MM.1S (cell line): ENCODE measurements at regions not wholly inside any gene's neighbourhood (a gene's known extent, or its start where the extent isn't known, plus 50 kb on each side); places are given as distances from the start of the nearest gene placed in this dataset.

Experiments used
- DNase-seq: peaks from one replicate; pipeline ENCODE4 v3.0.0-alpha.2; 2015
- H2AFZ ChIP-seq: fragments of 300-600 bp; sonication (generic); 2 replicates; pipeline ENCODE4 v1.6.0; 2016; ENCODE audit warnings: antibody characterized with exemption, low read length
- H3F3A ChIP-seq: fragments of 300-600 bp; sonication (generic); 2 replicates; pipeline ENCODE4 v1.6.1; 2016; ENCODE audit warnings: mild to moderate bottlenecking, antibody characterized with exemption, low read length, moderate library complexity, mixed read lengths; ENCODE audit not compliant: insufficient read depth
- H3K27ac ChIP-seq: fragments of 300-600 bp; sonication (generic); 2 replicates; pipeline ENCODE4 v1.5.1; 2016; ENCODE audit warnings: mild to moderate bottlenecking, low read length
- H3K27me3 ChIP-seq: fragments of 300-600 bp; sonication (generic); replicated peaks from 2 replicates; pipeline ENCODE4 v1.6.0; 2016; ENCODE audit warnings: low read length; ENCODE audit not compliant: insufficient read depth
- H3K36me3 ChIP-seq: fragments of 300-600 bp; sonication (generic); replicated peaks from 2 replicates; pipeline ENCODE4 v1.6.1; 2016; ENCODE audit warnings: mild to moderate bottlenecking, low read length, mixed read lengths; ENCODE audit not compliant: insufficient read depth
- H3K4me1 ChIP-seq: fragments of 300-600 bp; sonication (generic); 2 replicates; pipeline ENCODE4 v1.6.1; 2016; ENCODE audit warnings: low read length, mixed read lengths
- H3K4me2 ChIP-seq: fragments of 300-600 bp; sonication (generic); 2 replicates; pipeline ENCODE4 v1.6.0; 2016; ENCODE audit warnings: low read depth, low read length
- H3K4me3 ChIP-seq: fragments of 300-600 bp; sonication (generic); 2 replicates; pipeline ENCODE4 v1.5.1; 2016; ENCODE audit warnings: low read length, mixed read lengths
- H3K79me2 ChIP-seq: fragments of 300-600 bp; sonication (generic); 2 replicates; pipeline ENCODE4 v1.6.1; 2016; ENCODE audit warnings: mixed run types, low read length, mixed read lengths
- H3K9ac ChIP-seq: fragments of 300-600 bp; sonication (generic); 2 replicates; pipeline ENCODE4 v1.6.1; 2016; ENCODE audit warnings: low read length, mixed read lengths
- H3K9me2 ChIP-seq: fragments of 300-600 bp; sonication (generic); replicated peaks from 2 replicates; pipeline ENCODE4 v1.6.1; 2016; ENCODE audit warnings: mild to moderate bottlenecking, low read length, mixed read lengths; ENCODE audit not compliant: insufficient read depth
- H3K9me3 ChIP-seq: fragments of 300-600 bp; sonication (generic); replicated peaks from 2 replicates; pipeline ENCODE4 v1.6.1; 2016; ENCODE audit warnings: mild to moderate bottlenecking, low read length, mixed read lengths; ENCODE audit not compliant: insufficient read depth
- H4K20me1 ChIP-seq: fragments of 300-600 bp; sonication (generic); 2 replicates; pipeline ENCODE4 v1.6.1; 2016; ENCODE audit warnings: mild to moderate bottlenecking, low read length, moderate library complexity, mixed read lengths; ENCODE audit not compliant: insufficient read depth
- EZH2 ChIP-seq: fragments of 300-600 bp; sonication (generic); optimal IDR thresholded peaks from 2 replicates; pipeline ENCODE3; 2017; ENCODE audit warnings: low read depth, mild to moderate bottlenecking, antibody characterized with exemption, low read length, mixed read lengths
- EZH2phosphoT487 ChIP-seq: fragments of 300-600 bp; sonication (generic); IDR thresholded peaks from 2 replicates; pipeline ENCODE4 v1.6.1; 2018; ENCODE audit warnings: antibody characterized with exemption, low read length
- TF ChIP-seq, protein P1 (sequence below): fragments of 300-600 bp; sonication (generic); IDR thresholded peaks from 2 replicates; pipeline ENCODE4 v1.5.1; 2016; ENCODE audit warnings: antibody characterized with exemption, low read length, mixed read lengths

DNA sequence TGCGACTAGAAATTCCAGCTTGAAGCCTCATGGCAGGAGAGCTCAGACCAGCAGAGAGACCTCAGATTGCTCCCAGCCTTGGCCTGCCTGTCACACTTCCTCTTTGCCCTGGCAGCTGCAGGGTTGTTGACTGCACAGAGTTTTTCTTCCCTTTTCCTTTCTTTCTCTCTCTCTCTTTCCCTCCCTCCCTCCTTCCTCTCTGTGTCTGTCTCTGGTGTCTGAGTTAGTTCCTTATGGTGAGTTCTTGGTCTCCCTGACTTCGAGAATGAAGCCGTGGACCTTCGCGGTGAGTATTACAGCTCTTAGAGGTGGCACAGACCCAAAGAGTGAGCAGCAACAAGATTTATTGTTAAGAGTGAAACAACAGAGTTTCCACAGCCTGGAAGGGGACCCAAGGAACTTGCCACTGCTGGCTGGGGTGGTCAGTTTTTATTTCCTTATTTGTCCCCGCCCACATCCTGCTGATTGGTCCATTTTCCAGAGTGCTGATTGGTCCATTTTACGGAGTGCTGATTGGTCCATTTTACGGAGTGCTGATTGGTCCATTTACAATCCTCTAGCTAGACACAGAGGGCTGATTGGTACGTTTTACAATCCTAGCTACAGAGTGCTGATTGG is 266.3 kb downstream of the RPS24 start:
- no peak overlapping the region for H3K4me3 ChIP-seq
- H2AFZ ChIP-seq = no peak overlapping the region
- H3K9me3 ChIP-seq = no peaks in the 10 kb centered on the region
- no peaks in the 10 kb centered on the region for H3K36me3 ChIP-seq
- TF ChIP-seq EZH2phosphoT487 (no peak), EZH2 (no peak)
- TF ChIP-seq, protein P1, sequence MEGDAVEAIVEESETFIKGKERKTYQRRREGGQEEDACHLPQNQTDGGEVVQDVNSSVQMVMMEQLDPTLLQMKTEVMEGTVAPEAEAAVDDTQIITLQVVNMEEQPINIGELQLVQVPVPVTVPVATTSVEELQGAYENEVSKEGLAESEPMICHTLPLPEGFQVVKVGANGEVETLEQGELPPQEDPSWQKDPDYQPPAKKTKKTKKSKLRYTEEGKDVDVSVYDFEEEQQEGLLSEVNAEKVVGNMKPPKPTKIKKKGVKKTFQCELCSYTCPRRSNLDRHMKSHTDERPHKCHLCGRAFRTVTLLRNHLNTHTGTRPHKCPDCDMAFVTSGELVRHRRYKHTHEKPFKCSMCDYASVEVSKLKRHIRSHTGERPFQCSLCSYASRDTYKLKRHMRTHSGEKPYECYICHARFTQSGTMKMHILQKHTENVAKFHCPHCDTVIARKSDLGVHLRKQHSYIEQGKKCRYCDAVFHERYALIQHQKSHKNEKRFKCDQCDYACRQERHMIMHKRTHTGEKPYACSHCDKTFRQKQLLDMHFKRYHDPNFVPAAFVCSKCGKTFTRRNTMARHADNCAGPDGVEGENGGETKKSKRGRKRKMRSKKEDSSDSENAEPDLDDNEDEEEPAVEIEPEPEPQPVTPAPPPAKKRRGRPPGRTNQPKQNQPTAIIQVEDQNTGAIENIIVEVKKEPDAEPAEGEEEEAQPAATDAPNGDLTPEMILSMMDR = no peak
- no peak overlapping the region for H3K4me2 ChIP-seq
- no peaks in the 10 kb centered on the region for H3F3A ChIP-seq
- H3K4me1 ChIP-seq = peaks cover 11% of the 10 kb centered on the region
- no peaks in the 10 kb centered on the region for H3K9me2 ChIP-seq
- H3K27ac ChIP-seq = no peak overlapping the region
- H3K9ac ChIP-seq = no peak overlapping the region
- no peaks in the 10 kb centered on the region for H3K79me2 ChIP-seq
- H3K27me3 ChIP-seq = no peaks in the 10 kb centered on the region
- no peak for DNase-seq
- no peaks in the 10 kb centered on the region for H4K20me1 ChIP-seq

DNA sequence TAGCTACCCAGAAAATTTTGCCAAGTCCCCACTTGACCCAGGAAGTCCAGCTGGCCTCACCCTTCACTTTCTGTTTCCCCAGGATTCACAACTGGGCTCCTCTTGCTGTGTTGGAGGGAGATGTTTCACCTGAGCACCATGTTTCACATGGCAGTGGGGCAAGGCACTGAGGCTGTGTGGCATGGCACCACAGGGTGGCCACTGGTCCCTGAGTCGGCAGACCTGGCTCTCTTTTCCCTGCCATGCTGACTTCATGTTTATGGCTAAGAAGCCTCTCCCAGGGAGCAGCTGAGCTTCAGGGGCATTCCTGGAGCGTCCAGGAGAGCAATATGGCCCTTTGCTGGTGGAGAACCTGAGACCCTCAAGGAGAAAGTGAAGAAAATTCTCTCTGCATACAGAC is 266.9 kb downstream of the RPS24 start:
- H3K79me2 ChIP-seq = no peaks in the 10 kb centered on the region
- H3K9me3 ChIP-seq = no peaks in the 10 kb centered on the region
- no peaks in the 10 kb centered on the region for H3F3A ChIP-seq
- TF ChIP-seq EZH2phosphoT487 (no peak), EZH2 (no peak)
- TF ChIP-seq, protein P1 = no peak
- peaks cover 11% of the 10 kb centered on the region for H3K4me1 ChIP-seq
- H3K9me2 ChIP-seq = no peaks in the 10 kb centered on the region
- H3K9ac ChIP-seq = no peak overlapping the region
- no peak overlapping the region for H3K27ac ChIP-seq
- H4K20me1 ChIP-seq = no peaks in the 10 kb centered on the region
- H3K27me3 ChIP-seq = no peaks in the 10 kb centered on the region
- no peak overlapping the region for H2AFZ ChIP-seq
- no peaks in the 10 kb centered on the region for H3K36me3 ChIP-seq
- H3K4me3 ChIP-seq = no peak overlapping the region
- no peak overlapping the region for H3K4me2 ChIP-seq
- no peak for DNase-seq

DNA sequence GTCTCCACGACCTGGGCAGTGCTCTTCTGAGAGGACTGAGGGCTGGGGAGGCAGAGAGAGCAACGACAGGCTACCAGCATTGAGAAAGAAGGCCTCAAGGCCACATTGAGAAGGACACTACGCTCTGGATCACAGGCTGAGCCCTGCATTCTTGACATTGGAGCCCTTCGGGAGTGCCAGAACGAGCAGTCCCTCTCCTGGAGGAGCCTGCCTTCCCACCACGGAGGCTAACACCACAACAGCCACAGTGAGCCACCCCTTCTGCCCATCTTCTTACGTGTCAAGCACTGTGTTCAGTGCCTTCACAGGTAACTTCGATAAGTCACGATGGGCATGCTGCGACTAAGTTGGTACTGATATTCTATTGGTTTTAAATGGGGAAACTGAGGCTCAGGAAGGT is 267.8 kb downstream of the RPS24 start:
- DNase-seq = no peak
- no peak overlapping the region for H3K27ac ChIP-seq
- no peak overlapping the region for H2AFZ ChIP-seq

More for the DNA sequence above, 267.8 kb downstream of the RPS24 start:
- Histone ChIP-seq H3K9me3 (no peaks in the 10 kb centered on the region), H3K27me3 (no peaks in the 10 kb centered on the region), H3K4me3 (no peak overlapping the region), H3K4me2 (no peak overlapping the region), H3K9me2 (no peaks in the 10 kb centered on the region), H3K9ac (no peak overlapping the region), H3F3A (no peaks in the 10 kb centered on the region), H4K20me1 (no peaks in the 10 kb centered on the region), H3K36me3 (no peaks in the 10 kb centered on the region), H3K4me1 (peaks cover 11% of the 10 kb centered on the region), H3K79me2 (no peaks in the 10 kb centered on the region)
- TF ChIP-seq EZH2phosphoT487 = no peak
- no peak for TF ChIP-seq EZH2
- TF ChIP-seq, protein P1 = no peak
